ENCODE measurements at regions not wholly inside any gene's neighbourhood (a gene's known extent, or its start where the extent isn't known, plus 50 kb on each side); places are given as distances from the start of the nearest gene placed in this dataset.

DNA sequence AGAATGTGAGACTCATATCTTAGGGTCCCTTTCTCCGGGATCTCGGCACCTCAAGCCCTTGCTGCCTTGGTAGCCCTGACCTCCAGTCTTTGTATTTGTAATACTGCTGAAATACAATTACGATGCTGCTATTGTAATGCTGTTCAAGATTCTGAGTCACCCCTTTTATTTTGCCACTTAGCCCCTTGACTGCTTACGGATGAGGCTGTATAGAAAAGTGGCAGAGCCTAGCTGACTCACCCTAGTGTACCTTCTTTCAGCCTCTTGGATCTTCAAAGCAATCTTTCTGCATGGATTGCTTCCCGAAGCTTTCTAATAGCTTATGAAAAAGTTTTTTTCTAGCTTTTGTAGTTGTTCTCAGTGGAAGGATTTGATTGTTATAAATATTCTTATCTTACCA, 187.9 kb downstream of the KCNJ2 start:
- TF ChIP-seq HDAC2 (IDR thresholded peaks at IDR 0.05) (no peak), NR3C1 (IDR thresholded peaks at IDR 0.05) (no peak), CBX2 (IDR thresholded peaks at IDR 0.05; ENCODE audit: borderline replicate concordance, low read depth) (no peak)
- TF ChIP-seq, protein P1, sequence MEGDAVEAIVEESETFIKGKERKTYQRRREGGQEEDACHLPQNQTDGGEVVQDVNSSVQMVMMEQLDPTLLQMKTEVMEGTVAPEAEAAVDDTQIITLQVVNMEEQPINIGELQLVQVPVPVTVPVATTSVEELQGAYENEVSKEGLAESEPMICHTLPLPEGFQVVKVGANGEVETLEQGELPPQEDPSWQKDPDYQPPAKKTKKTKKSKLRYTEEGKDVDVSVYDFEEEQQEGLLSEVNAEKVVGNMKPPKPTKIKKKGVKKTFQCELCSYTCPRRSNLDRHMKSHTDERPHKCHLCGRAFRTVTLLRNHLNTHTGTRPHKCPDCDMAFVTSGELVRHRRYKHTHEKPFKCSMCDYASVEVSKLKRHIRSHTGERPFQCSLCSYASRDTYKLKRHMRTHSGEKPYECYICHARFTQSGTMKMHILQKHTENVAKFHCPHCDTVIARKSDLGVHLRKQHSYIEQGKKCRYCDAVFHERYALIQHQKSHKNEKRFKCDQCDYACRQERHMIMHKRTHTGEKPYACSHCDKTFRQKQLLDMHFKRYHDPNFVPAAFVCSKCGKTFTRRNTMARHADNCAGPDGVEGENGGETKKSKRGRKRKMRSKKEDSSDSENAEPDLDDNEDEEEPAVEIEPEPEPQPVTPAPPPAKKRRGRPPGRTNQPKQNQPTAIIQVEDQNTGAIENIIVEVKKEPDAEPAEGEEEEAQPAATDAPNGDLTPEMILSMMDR (IDR thresholded peaks at IDR 0.05) = no peak
